KMS-11 (cell line): ENCODE measurements at regions not wholly inside any gene's neighbourhood (a gene's known extent, or its start where the extent isn't known, plus 50 kb on each side); places are given as distances from the start of the nearest gene placed in this dataset.

Source experiments
- H2AFZ ChIP-seq: fragments of 200-600 bp; sonication (generic); 2 replicates; pipeline ENCODE4 v1.6.1; 2016; ENCODE audit warnings: antibody characterized with exemption, mixed run types, low read depth
- H3K27ac ChIP-seq: fragments of 200-600 bp; sonication (generic); 2 replicates; pipeline ENCODE4 v1.6.1; 2016; ENCODE audit warnings: mild to moderate bottlenecking, mixed run types
- H3K27me3 ChIP-seq: fragments of 200-600 bp; sonication (generic); 2 replicates; pipeline ENCODE4 v1.6.1; 2017; ENCODE audit warnings: mild to moderate bottlenecking, low read depth, mixed run types, moderate library complexity; ENCODE audit not compliant: insufficient read depth
- H3K36me3 ChIP-seq: fragments of 200-600 bp; sonication (generic); 2 replicates; pipeline ENCODE4 v1.6.1; 2017; ENCODE audit warnings: mild to moderate bottlenecking, mixed run types; ENCODE audit not compliant: insufficient read depth
- H3K4me1 ChIP-seq: fragments of 200-600 bp; sonication (generic); 2 replicates; pipeline ENCODE4 v1.6.1; 2016; ENCODE audit warnings: mild to moderate bottlenecking, low read depth, mixed run types; ENCODE audit not compliant: poor library complexity, severe bottlenecking
- H3K4me2 ChIP-seq: fragments of 200-600 bp; sonication (generic); 2 replicates; pipeline ENCODE4 v1.7.0; 2016; ENCODE audit warnings: mild to moderate bottlenecking, mixed run types
- H3K4me3 ChIP-seq: fragments of 200-600 bp; sonication (generic); IDR thresholded peaks from 2 replicates; pipeline ENCODE4 v1.6.1; 2017; ENCODE audit warnings: low read depth, low read length, mixed read lengths; ENCODE audit not compliant: insufficient read depth
- H3K79me2 ChIP-seq: fragments of 200-600 bp; sonication (generic); 2 replicates; pipeline ENCODE4 v1.6.1; 2016; ENCODE audit warnings: low read depth, mixed run types; ENCODE audit not compliant: insufficient read depth
- H3K9ac ChIP-seq: fragments of 200-600 bp; sonication (generic); 2 replicates; pipeline ENCODE4 v1.6.1; 2016; ENCODE audit warnings: mild to moderate bottlenecking, mixed run types
- H4K20me1 ChIP-seq: fragments of 200-600 bp; sonication (generic); 2 replicates; pipeline ENCODE4 v1.6.1; 2016; ENCODE audit warnings: mild to moderate bottlenecking, mixed run types; ENCODE audit not compliant: insufficient read depth
- TF ChIP-seq, protein P1 (sequence below): fragments of 200-600 bp; sonication (generic); conservative IDR thresholded peaks from 2 replicates; pipeline ENCODE4 v1.6.1; 2017; ENCODE audit warnings: low read depth, mild to moderate bottlenecking, antibody characterized with exemption, low read length, moderate library complexity, mixed read lengths

DNA sequence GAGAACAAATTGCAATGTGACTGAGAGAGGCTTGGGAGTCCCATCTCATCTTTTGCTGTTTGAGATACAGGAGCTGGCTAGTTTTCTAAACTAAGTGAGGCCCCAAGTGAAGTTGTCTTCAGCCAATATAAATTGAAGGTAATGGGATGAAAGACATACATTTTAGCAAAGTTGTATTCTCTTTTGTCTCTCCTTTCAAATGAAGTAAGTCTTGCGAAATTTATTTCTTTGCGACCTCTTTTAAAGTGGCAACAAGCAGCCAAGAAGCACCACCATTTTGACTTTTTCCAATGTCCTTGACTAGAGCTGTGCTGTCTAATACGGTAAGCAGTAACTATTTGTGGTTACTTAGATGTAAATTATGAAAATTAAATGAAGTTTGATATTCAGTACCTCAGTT lies 385.7 kb downstream of the USP25 start:
- Histone ChIP-seq H4K20me1 (no peaks in the 10 kb centered on the region), H3K4me1 (no peaks in the 10 kb centered on the region), H3K27ac (no peak overlapping the region), H2AFZ (no peak overlapping the region), H3K4me2 (no peak overlapping the region), H3K27me3 (no peaks in the 10 kb centered on the region), H3K79me2 (no peaks in the 10 kb centered on the region), H3K4me3 (no peak overlapping the region), H3K9ac (no peak overlapping the region), H3K36me3 (no peaks in the 10 kb centered on the region)
- TF ChIP-seq, protein P1, sequence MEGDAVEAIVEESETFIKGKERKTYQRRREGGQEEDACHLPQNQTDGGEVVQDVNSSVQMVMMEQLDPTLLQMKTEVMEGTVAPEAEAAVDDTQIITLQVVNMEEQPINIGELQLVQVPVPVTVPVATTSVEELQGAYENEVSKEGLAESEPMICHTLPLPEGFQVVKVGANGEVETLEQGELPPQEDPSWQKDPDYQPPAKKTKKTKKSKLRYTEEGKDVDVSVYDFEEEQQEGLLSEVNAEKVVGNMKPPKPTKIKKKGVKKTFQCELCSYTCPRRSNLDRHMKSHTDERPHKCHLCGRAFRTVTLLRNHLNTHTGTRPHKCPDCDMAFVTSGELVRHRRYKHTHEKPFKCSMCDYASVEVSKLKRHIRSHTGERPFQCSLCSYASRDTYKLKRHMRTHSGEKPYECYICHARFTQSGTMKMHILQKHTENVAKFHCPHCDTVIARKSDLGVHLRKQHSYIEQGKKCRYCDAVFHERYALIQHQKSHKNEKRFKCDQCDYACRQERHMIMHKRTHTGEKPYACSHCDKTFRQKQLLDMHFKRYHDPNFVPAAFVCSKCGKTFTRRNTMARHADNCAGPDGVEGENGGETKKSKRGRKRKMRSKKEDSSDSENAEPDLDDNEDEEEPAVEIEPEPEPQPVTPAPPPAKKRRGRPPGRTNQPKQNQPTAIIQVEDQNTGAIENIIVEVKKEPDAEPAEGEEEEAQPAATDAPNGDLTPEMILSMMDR, result no peak

DNA sequence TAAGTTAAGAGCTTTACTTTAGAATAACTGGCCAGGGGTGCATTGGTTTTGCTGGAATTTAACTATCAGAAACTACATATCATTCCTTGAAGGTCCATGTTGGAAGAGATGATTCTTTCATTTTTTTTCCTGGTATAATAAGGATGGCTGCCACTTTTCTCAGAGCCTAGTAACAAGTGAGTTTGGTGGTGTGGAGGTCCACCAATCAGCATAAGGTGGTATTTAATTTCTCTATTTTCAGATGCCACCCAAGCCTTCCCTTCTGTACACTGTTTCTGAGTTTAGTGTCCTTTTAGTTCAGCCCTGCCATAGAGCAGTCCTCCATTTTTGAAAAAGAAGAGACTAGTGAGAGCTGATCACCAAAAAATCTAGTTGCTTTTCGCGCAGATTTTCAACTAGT lies 386.3 kb downstream of the USP25 start:
- H3K36me3 ChIP-seq, result no peaks in the 10 kb centered on the region
- no peak overlapping the region for H3K4me3 ChIP-seq
- H3K27ac ChIP-seq, result no peak overlapping the region
- no peaks in the 10 kb centered on the region for H4K20me1 ChIP-seq
- no peak overlapping the region for H3K9ac ChIP-seq
- TF ChIP-seq, protein P1, result no peak
- no peak overlapping the region for H2AFZ ChIP-seq
- H3K4me1 ChIP-seq, result no peaks in the 10 kb centered on the region
- H3K4me2 ChIP-seq, result no peak overlapping the region
- no peaks in the 10 kb centered on the region for H3K79me2 ChIP-seq
- H3K27me3 ChIP-seq, result no peaks in the 10 kb centered on the region

GRCh38 chr21:16116798-16117197 lies 387.0 kb downstream of the USP25 start:
- Histone ChIP-seq H4K20me1 (no peaks in the 10 kb centered on the region), H3K27ac (no peak overlapping the region), H3K4me1 (no peaks in the 10 kb centered on the region), H3K27me3 (no peaks in the 10 kb centered on the region), H3K4me3 (no peak overlapping the region), H3K79me2 (no peaks in the 10 kb centered on the region), H3K4me2 (no peak overlapping the region), H3K9ac (no peak overlapping the region), H3K36me3 (no peaks in the 10 kb centered on the region), H2AFZ (no peak overlapping the region)
- TF ChIP-seq, protein P1, result no peak

DNA sequence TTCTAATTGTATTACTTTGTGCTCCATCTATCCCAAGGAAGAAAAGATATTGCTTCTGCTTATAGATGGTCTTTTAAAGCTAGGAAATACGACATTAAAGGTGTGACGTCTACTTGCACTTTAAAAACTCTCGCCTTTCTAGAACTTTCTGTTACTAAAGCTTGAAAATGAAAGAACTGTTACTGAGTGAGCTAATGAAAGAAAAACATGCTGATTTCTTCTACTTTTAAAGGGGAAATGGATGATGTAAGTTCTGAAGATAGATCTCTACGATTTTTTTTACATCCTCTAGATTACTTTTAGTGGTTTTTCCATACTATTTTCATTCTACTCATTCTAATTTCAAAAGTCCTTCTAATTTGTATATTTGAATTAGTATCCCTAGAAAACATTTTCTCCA lies 387.5 kb downstream of the USP25 start:
- Histone ChIP-seq H3K27me3 (no peaks in the 10 kb centered on the region), H3K4me1 (no peaks in the 10 kb centered on the region), H3K79me2 (no peaks in the 10 kb centered on the region), H3K4me3 (no peak overlapping the region), H3K27ac (no peak overlapping the region), H4K20me1 (no peaks in the 10 kb centered on the region), H3K36me3 (no peaks in the 10 kb centered on the region), H2AFZ (no peak overlapping the region), H3K9ac (no peak overlapping the region), H3K4me2 (no peak overlapping the region)
- TF ChIP-seq, protein P1, result no peak
